ENCODE measurements at regions not wholly inside any gene's neighbourhood (a gene's known extent, or its start where the extent isn't known, plus 50 kb on each side); places are given as distances from the start of the nearest gene placed in this dataset.

DNA sequence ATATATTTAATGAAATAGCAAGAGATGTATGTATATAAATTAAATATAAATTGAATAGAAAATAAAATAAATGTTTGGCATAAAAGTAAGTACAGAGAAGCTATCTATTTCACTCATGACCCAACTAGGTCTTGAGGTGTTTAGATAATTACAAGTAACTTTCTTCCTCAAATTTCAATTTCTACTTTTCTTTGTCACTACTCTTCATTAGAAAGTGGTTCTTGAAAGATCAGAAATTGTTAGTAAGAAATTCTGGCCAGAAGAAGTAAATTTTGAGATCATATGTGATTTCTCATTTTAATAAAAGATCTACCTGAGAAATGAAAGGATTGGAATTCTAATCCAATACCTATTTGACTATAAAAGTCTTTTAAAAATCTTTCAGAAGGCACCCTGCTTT is 126.9 kb downstream of the BTC start:
- Histone ChIP-seq H3K4me3 (no peak overlapping the region), H3K4me1 (ENCODE audit: control insufficient read depth in 1 of 2, low read depth in 2 of 2) (no peaks in the 10 kb centered on the region), H3K36me3 (no peaks in the 10 kb centered on the region), H3K9me3 (no peaks in the 10 kb centered on the region), H3K27me3 (replicated peaks; ENCODE audit: insufficient read depth) (no peaks in the 10 kb centered on the region), H3K27ac (no peak overlapping the region)
- no peak for ATAC-seq (ENCODE audit: insufficient number of reproducible peaks, low FRiP score, low read depth)
- no peak for DNase-seq (ENCODE audit: low spot score)
- TF ChIP-seq, protein P1, sequence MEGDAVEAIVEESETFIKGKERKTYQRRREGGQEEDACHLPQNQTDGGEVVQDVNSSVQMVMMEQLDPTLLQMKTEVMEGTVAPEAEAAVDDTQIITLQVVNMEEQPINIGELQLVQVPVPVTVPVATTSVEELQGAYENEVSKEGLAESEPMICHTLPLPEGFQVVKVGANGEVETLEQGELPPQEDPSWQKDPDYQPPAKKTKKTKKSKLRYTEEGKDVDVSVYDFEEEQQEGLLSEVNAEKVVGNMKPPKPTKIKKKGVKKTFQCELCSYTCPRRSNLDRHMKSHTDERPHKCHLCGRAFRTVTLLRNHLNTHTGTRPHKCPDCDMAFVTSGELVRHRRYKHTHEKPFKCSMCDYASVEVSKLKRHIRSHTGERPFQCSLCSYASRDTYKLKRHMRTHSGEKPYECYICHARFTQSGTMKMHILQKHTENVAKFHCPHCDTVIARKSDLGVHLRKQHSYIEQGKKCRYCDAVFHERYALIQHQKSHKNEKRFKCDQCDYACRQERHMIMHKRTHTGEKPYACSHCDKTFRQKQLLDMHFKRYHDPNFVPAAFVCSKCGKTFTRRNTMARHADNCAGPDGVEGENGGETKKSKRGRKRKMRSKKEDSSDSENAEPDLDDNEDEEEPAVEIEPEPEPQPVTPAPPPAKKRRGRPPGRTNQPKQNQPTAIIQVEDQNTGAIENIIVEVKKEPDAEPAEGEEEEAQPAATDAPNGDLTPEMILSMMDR (IDR thresholded peaks at IDR 0.05) = no peak

GRCh38 chr4:74667944-74668343 is 126.4 kb downstream of the BTC start:
- ATAC-seq (ENCODE audit: insufficient number of reproducible peaks, low FRiP score, low read depth) (no peak), DNase-seq (ENCODE audit: low spot score) (no peak)
- TF ChIP-seq, protein P1 (IDR thresholded peaks at IDR 0.05) = no peak
- Histone ChIP-seq H3K27me3 (replicated peaks; ENCODE audit: insufficient read depth) (no peaks in the 10 kb centered on the region), H3K9me3 (no peaks in the 10 kb centered on the region), H3K4me3 (no peak overlapping the region), H3K4me1 (ENCODE audit: control insufficient read depth in 1 of 2, low read depth in 2 of 2) (no peaks in the 10 kb centered on the region), H3K27ac (no peak overlapping the region), H3K36me3 (no peaks in the 10 kb centered on the region)

- Histone ChIP-seq H3K4me1 (ENCODE audit: control insufficient read depth in 1 of 2, low read depth in 2 of 2) (no peaks in the 10 kb centered on the region), H3K4me3 (no peak overlapping the region), H3K36me3 (no peaks in the 10 kb centered on the region), H3K27ac (no peak overlapping the region), H3K9me3 (no peaks in the 10 kb centered on the region), H3K27me3 (replicated peaks; ENCODE audit: insufficient read depth) (no peaks in the 10 kb centered on the region)
- TF ChIP-seq, protein P1 (IDR thresholded peaks at IDR 0.05) = no peak
- no peak for ATAC-seq (ENCODE audit: insufficient number of reproducible peaks, low FRiP score, low read depth)
- no peak for DNase-seq (ENCODE audit: low spot score)
These were observed 124.6 kb downstream of the BTC start for GRCh38 chr4:74669702-74670101.

- no peaks in the 10 kb centered on the region for H3K27me3 ChIP-seq (replicated peaks; ENCODE audit: insufficient read depth)
- no peaks in the 10 kb centered on the region for H3K9me3 ChIP-seq
- no peak overlapping the region for H3K27ac ChIP-seq
- no peaks in the 10 kb centered on the region for H3K36me3 ChIP-seq
- TF ChIP-seq, protein P1 (IDR thresholded peaks at IDR 0.05) = no peak
- ATAC-seq (ENCODE audit: insufficient number of reproducible peaks, low FRiP score, low read depth) = no peak
- no peak overlapping the region for H3K4me3 ChIP-seq
- no peak for DNase-seq (ENCODE audit: low spot score)
- no peaks in the 10 kb centered on the region for H3K4me1 ChIP-seq (ENCODE audit: control insufficient read depth in 1 of 2, low read depth in 2 of 2)
These were observed 123.7 kb downstream of the BTC start for GRCh38 chr4:74670583-74670982.

GRCh38 chr4:74671080-74671698 is 123.1 kb downstream of the BTC start:
- H3K36me3 ChIP-seq = no peaks in the 10 kb centered on the region
- H3K27me3 ChIP-seq (replicated peaks; ENCODE audit: insufficient read depth) = no peaks in the 10 kb centered on the region
- ATAC-seq (ENCODE audit: insufficient number of reproducible peaks, low FRiP score, low read depth) = no peak
- H3K9me3 ChIP-seq = no peaks in the 10 kb centered on the region
- no peaks in the 10 kb centered on the region for H3K4me1 ChIP-seq (ENCODE audit: control insufficient read depth in 1 of 2, low read depth in 2 of 2)
- TF ChIP-seq, protein P1 (IDR thresholded peaks at IDR 0.05) = peak; percentile 29
- no peak overlapping the region for H3K27ac ChIP-seq
- no peak for DNase-seq (ENCODE audit: low spot score)
- no peak overlapping the region for H3K4me3 ChIP-seq
